ENCODE measurements at regions not wholly inside any gene's neighbourhood (a gene's known extent, or its start where the extent isn't known, plus 50 kb on each side); places are given as distances from the start of the nearest gene placed in this dataset.
"Not testable (repeated sequence)": the region's sequence is repeated elsewhere in the genome, so short reads cannot be mapped to it uniquely, and the experiment has no call there.

DNA sequence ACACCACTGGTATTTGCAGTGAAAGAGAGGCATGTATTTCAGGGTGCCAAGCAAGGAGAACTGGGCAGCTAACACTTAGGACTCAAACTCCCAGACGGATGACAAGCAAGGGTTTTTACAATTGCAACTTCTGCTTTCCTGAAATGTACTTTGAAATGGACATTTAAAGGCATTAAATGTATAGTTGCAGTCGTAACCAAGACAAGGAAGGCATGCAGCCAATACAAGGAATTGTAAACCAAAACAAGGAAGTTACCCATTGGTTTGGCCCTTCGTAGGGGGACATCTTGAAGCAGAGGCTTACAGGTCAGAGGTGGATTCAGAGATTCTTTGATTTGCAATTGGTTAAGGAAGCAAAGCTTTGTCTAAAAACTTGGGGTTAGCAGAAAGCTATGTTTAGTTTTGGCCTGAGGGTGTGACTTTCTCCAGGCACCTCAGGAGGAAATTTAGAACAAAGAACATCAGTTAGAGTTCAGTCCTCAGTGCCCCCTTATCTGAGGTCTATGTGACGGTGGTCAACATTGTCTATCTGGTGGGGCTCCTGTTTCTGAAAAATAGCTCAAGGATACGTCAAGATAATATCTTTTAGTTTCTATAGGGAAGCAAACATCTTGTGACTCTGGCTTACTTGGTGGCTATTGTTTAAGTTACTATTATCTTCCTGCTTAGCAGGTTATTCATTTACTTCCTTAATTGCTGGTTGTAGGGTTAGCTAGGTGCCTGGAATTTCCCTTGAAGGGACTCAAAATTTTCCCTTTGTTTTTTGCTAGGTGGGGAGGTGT is 266.0 kb downstream of the CD83 start:
- no peak for DNase-seq (ENCODE audit: low read depth in 3 of 3, low spot score in 2 of 3)

DNA sequence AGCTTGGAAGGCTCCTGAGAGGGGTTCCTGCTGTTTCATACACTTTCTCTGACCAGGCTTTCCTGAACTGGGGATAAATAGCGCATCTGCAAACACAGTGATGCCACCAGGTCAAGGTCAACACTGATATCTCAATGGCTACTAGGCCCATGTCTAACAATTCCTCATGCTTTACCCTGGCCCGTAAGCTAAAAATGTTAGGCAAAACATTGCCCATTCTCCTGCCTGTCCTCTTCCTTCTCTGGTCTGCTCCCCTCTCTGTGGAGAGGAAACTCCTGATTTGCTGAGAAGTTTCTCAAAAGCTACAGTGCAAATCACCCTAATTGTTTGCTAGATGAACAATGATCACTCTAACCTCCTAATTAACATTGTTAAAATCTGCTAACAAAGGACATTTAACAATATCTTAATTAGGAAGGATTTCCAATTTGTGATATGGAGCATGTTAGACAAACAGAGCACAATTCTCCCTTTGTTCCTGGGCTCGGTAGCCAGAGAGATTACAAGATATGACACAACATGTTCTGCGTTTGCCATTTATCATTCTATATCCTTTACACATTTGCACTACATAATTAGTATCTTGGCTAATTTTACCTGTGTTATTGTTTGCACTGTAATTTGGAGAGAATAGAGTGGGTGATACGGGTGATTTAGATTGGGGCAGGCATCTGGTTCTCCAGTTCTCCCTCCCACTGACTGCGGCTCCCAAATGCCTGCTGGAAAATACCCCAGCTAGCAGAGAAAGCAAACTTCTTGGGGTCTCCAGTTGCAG is 266.8 kb downstream of the CD83 start:
- DNase-seq (ENCODE audit: low read depth in 3 of 3, low spot score in 2 of 3): no peak

- DNase-seq (ENCODE audit: low read depth in 3 of 3, low spot score in 2 of 3): no peak
These were observed 268.7 kb downstream of the CD83 start for GRCh38 chr6:14386263-14386662.

- DNase-seq (ENCODE audit: low read depth in 3 of 3, low spot score in 2 of 3): no peak
These were observed 269.1 kb downstream of the CD83 start for GRCh38 chr6:14386668-14387067.

DNA sequence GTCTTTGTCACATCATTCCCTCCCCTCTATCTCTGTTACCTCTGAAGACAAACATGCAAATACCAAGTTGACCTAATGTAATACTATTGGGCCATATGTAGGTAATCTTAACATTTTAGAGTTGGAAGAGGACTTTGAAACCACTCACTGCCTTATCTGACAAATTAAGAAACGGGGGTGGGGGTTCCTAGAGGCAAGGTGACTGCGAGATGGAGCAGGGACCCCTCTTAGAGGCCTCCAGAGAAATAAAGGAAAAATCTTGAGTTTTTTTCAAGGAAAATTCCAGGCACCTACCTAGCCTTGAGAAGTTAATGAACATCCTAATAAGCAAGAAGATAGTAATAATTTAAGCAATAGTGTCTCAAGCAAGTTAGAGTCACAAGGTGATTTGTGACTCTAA is 270.8 kb downstream of the CD83 start:
- DNase-seq (ENCODE audit: low read depth in 3 of 3, low spot score in 2 of 3): no peak

GRCh38 chr6:14389776-14390175 is 272.2 kb downstream of the CD83 start:
- not testable (repeated sequence) for DNase-seq (ENCODE audit: low read depth in 3 of 3, low spot score in 2 of 3)

DNA sequence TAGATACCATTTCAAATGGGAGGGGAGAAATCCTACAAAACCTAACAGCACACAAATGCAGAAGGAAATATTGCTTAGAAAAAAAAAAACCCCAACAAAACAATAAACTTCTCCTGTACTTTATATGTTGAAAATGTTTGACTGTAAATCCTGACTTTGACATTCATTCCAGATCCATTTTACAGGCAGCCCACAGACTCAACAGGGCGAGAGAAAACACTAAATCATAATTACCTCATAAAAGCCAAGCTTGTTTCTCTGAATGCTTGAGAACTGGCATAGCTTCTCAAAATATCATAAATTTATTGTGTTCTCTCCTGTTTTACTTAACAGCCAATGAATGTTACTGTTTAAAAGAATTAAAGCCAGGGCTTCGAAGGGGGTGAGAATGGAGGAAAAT is 273.2 kb downstream of the CD83 start:
- no peak for DNase-seq (ENCODE audit: low read depth in 3 of 3, low spot score in 2 of 3)

GRCh38 chr6:14393910-14394309 is 276.3 kb downstream of the CD83 start:
- DNase-seq (ENCODE audit: low read depth in 3 of 3, low spot score in 2 of 3): no peak

- no peak for DNase-seq (ENCODE audit: low read depth in 3 of 3, low spot score in 2 of 3)
These were observed 278.8 kb downstream of the CD83 start for GRCh38 chr6:14396392-14396791.

- no peak for DNase-seq (ENCODE audit: low read depth in 3 of 3, low spot score in 2 of 3)
These were observed 279.4 kb downstream of the CD83 start for GRCh38 chr6:14396826-14397517.

GRCh38 chr6:14397518-14397901 is 279.9 kb downstream of the CD83 start:
- no peak for DNase-seq (ENCODE audit: low read depth in 3 of 3, low spot score in 2 of 3)

- DNase-seq (ENCODE audit: low read depth in 3 of 3, low spot score in 2 of 3): no peak
These were observed 281.4 kb downstream of the CD83 start for GRCh38 chr6:14398953-14399352.

- DNase-seq (ENCODE audit: low read depth in 3 of 3, low spot score in 2 of 3): no peak
These were observed 282.1 kb downstream of the CD83 start for GRCh38 chr6:14399635-14400034.

DNA sequence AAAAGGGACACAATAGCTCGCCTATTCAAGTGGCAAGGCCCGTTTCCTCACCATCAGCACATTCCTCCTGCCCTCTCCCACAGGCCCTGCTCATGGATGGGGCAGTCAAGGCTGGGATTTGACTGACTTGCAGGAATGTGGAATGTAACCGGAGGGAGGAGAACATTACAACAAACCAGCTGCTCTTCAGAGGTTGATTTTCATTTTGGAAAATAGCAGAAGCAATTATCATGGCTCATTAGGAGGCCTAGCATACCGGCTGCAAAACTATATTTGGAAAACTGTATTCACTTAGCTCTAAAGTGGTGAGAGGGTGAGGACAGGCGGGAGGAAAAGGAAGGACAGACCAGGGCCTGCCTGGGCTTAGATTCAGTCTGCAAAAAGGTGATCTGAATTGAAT is 283.7 kb downstream of the CD83 start:
- no peak for DNase-seq (ENCODE audit: low read depth in 3 of 3, low spot score in 2 of 3)

GRCh38 chr6:14406614-14407331 is 289.2 kb downstream of the CD83 start:
- DNase-seq (ENCODE audit: low read depth in 3 of 3, low spot score in 2 of 3): no peak

DNA sequence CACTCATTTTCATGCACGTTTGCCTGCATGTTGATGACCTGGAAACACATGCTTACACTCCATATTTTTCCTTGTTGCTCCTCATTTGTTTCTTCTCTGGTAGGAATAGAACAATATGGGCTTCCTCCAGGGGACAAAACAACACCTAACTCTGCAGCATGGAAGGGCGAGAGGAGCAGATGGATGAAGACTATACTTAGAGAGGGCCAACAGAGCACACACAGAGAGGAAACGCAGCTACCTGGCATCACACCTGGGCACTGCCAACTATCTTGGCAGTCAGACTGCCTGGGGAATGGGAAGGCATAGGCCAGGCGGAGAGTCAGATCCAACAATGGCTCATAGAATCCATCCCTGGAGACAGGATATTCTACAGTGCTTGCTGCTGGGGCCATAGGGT is 290.9 kb downstream of the CD83 start:
- DNase-seq (ENCODE audit: low read depth in 3 of 3, low spot score in 2 of 3): no peak

GRCh38 chr6:14412026-14412425 is 294.5 kb downstream of the CD83 start:
- DNase-seq (ENCODE audit: low read depth in 3 of 3, low spot score in 2 of 3): no peak

DNA sequence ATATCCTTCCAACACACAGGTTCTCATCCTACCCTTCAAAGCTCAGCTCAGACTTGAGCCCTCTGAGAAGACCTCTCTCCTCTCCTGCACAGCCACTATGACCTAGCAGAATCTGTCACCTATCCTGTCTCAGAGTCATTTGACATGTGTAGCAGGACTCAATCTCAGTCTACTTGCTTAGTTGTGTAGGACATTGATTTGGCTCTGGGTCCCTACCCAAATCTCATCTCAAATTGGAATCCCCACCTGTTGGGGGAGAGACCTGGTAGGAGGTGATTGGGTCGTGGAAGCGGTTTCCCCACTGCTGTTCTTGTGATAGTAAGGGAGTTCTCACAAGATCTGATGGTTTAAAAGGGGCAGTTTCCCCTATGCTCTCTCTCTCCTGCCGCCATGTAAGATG is 297.9 kb downstream of the CD83 start:
- no peak for DNase-seq (ENCODE audit: low read depth in 3 of 3, low spot score in 2 of 3)

DNA sequence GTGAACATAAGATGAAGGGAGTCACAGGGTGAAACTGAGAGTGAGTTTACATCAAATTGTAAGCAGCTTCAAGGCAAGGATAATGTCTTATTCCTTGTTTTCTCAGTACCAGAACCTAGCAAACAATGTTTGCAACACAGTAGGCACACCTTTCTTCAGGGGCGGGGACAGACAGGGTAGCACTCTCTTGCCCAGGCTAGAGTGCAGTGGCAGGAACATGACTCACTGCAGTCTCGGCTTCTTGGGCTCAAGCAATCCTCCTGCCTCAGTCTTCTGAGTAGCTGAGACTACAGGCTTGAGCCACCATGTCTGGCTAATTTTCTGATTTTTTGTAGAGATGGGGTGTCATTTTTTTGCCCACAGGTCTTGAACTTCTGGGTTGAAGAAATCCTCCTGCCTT is 299.8 kb downstream of the CD83 start:
- no peak for DNase-seq (ENCODE audit: low read depth in 3 of 3, low spot score in 2 of 3)

DNA sequence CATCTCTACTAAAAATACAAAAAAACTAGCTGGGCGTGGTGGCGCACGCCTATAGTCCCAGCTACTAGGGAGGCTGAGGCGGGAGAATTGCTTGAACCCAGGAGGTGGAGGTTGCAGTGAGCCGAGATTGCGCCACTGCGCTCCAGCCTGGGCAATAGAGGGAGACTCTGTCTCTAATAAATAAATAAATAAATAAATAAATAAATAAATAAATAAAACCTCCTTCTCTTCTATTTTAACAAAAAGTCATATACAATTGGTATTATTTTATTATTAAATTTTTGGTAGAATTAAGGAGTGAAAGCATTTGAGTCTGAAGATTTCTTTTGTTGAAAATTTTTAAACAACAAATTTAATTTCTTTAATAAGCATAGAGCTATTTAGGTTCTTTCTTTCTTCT is 301.7 kb downstream of the CD83 start:
- not testable (repeated sequence) for DNase-seq (ENCODE audit: low read depth in 3 of 3, low spot score in 2 of 3)

GRCh38 chr6:14422061-14422460 is 304.5 kb downstream of the CD83 start:
- no peak for DNase-seq (ENCODE audit: low read depth in 3 of 3, low spot score in 2 of 3)

Data from right renal cortex interstitium (tissue), 3 donors.